Fibroblast of lung (primary cell): ENCODE measurements at regions not wholly inside any gene's neighbourhood (a gene's known extent, or its start where the extent isn't known, plus 50 kb on each side); places are given as distances from the start of the nearest gene placed in this dataset.
A peak's percentile ranks its signal among the peaks of the same experiment; 100 is the strongest.

Source experiments
- EZH2 ChIP-seq: IDR thresholded peaks from 2 replicates; pipeline ENCODE4 v1.5.1; 2012; ENCODE audit warnings: low read length, control low read depth, mild to moderate bottlenecking; ENCODE audit errors: missing control alignments
- TF ChIP-seq, protein P1 (sequence below), 2 donors: IDR thresholded peaks in 1 of 2; conservative IDR thresholded peaks in 1 of 2; 1 replicate in 1 of 2; 2 replicates in 1 of 2; pipeline ENCODE4 v1.5.1; 2011 to 2012; ENCODE audit warnings: low read length in 2 of 2, control low read depth in 1 of 2, inconsistent platforms in 1 of 2, low read depth in 1 of 2, mild to moderate bottlenecking in 1 of 2

DNA sequence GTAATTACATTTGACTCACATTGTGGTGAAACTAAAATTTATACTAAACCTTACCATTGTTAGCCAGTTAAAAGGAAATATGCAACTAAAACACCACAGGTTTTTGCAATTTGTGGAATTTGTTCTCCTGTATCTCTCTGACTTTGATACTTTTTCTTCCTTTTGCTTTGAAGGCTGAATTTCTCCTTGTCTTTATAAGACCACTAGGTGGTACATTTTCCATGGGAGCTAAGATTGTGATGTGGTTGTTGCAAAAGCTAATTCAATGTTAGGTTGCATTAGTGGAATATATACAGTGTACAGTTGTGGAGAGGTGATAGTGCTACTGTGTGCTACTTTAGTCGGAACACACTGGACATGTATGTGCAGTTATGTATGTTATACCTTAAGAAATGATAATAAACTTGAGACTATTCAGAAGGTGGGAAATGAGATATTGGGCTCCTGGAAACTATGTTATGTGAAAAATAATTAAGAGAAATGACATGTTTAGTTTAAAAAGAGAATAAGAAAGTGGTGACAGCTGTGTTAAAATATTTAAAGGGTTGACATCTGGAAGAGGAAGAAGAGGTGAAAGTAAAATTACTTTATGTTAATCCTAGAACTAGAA lies 70.3 kb downstream of the ARL9 start:
- TF ChIP-seq, protein P1, sequence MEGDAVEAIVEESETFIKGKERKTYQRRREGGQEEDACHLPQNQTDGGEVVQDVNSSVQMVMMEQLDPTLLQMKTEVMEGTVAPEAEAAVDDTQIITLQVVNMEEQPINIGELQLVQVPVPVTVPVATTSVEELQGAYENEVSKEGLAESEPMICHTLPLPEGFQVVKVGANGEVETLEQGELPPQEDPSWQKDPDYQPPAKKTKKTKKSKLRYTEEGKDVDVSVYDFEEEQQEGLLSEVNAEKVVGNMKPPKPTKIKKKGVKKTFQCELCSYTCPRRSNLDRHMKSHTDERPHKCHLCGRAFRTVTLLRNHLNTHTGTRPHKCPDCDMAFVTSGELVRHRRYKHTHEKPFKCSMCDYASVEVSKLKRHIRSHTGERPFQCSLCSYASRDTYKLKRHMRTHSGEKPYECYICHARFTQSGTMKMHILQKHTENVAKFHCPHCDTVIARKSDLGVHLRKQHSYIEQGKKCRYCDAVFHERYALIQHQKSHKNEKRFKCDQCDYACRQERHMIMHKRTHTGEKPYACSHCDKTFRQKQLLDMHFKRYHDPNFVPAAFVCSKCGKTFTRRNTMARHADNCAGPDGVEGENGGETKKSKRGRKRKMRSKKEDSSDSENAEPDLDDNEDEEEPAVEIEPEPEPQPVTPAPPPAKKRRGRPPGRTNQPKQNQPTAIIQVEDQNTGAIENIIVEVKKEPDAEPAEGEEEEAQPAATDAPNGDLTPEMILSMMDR (conservative IDR thresholded peaks at IDR 0.05 in 1 of 2, IDR thresholded peaks at IDR 0.05 in 1 of 2; ENCODE audit: low read depth in 1 of 2, low read length in 2 of 2) = peak; percentile 49 to 65
- no peak for TF ChIP-seq EZH2
